G401.6 (cell line): ENCODE measurements at regions not wholly inside any gene's neighbourhood (a gene's known extent, or its start where the extent isn't known, plus 50 kb on each side); places are given as distances from the start of the nearest gene placed in this dataset.

Experiments used
- FAIRE-seq: peaks from 2 replicates; lab custom pipeline; 2012; peaks lifted over from hg19 to GRCh38; lab: Jason Lieb, UNC

GRCh38 chr5:142378737-142379634, 54.2 kb upstream of the SPRY4 start:
- FAIRE-seq = peak; percentile 19

DNA sequence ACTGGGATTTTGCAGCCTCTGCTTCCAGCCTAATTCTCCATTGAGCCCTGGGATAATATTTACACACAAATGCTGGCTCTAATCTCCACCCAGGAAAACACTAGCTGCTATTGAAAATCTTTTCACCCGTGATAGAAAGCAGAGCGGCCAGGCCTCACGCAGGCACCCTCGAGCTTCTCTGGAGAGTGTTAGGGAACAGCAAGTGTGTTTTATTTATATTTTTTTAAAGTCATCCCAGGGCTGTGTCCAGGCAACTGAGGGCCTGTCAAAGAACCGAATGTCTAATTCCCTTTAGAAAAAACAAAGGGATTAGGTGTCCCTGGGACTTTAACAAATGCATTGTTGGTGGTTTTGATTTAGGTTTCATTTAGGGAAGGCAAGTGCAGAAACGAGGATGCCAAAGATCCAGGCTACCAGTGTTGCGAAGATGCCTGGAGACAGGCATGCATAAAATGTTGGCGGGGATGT, 51.2 kb upstream of the SPRY4 start:
- no peak for FAIRE-seq
